GM19328 (cell line): ENCODE measurements at regions not wholly inside any gene's neighbourhood (a gene's known extent, or its start where the extent isn't known, plus 50 kb on each side); places are given as distances from the start of the nearest gene placed in this dataset.
A peak's percentile ranks its signal among the peaks of the same experiment; 100 is the strongest.
"Not testable (repeated sequence)": the region's sequence is repeated elsewhere in the genome, so short reads cannot be mapped to it uniquely, and the experiment has no call there.

Experiments
- ATAC-seq: cut with Tn5 transposase; IDR thresholded peaks from one replicate; pipeline ENCODE4 v1.9.1; 2021; ENCODE audit warnings: mild to moderate bottlenecking, moderate library complexity; ENCODE audit not compliant: unreplicated experiment

- peak; percentile 80 for ATAC-seq
Observed at GRCh38 chr12:127125607-127126259, 1141.2 kb upstream of the TMEM132C start.

- peak; percentile 9 for ATAC-seq
Observed at GRCh38 chr12:127126260-127126628, 1140.7 kb upstream of the TMEM132C start.

GRCh38 chr12:127127897-127128296 is 1139.1 kb upstream of the TMEM132C start:
- no peak for ATAC-seq

- ATAC-seq, result no peak
Observed at GRCh38 chr12:127130506-127131124, 1136.4 kb upstream of the TMEM132C start.

GRCh38 chr12:127133675-127134335 is 1133.2 kb upstream of the TMEM132C start:
- ATAC-seq, result no peak

GRCh38 chr12:127140864-127141484 is 1126.0 kb upstream of the TMEM132C start:
- not testable (repeated sequence) for ATAC-seq

- no peak for ATAC-seq
Observed at GRCh38 chr12:127143020-127143419, 1124.0 kb upstream of the TMEM132C start.

GRCh38 chr12:127144770-127145169 is 1122.2 kb upstream of the TMEM132C start:
- no peak for ATAC-seq

GRCh38 chr12:127145241-127145928 is 1121.6 kb upstream of the TMEM132C start:
- no peak for ATAC-seq

- ATAC-seq, result no peak
Observed at GRCh38 chr12:127145929-127146789, 1120.8 kb upstream of the TMEM132C start.

- no peak for ATAC-seq
Observed at GRCh38 chr12:127146991-127147718, 1119.8 kb upstream of the TMEM132C start.

- ATAC-seq, result no peak
Observed at GRCh38 chr12:127147724-127148123, 1119.2 kb upstream of the TMEM132C start.

GRCh38 chr12:127148318-127148717 is 1118.7 kb upstream of the TMEM132C start:
- ATAC-seq, result no peak

- no peak for ATAC-seq
Observed at GRCh38 chr12:127149226-127149964, 1117.6 kb upstream of the TMEM132C start.

GRCh38 chr12:127150028-127150427 is 1116.9 kb upstream of the TMEM132C start:
- peak; percentile 44 for ATAC-seq

GRCh38 chr12:127150479-127150878 is 1116.5 kb upstream of the TMEM132C start:
- ATAC-seq, result no peak

GRCh38 chr12:127150956-127151355 is 1116.0 kb upstream of the TMEM132C start:
- no peak for ATAC-seq

GRCh38 chr12:127153996-127154395 is 1113.0 kb upstream of the TMEM132C start:
- ATAC-seq, result no peak

GRCh38 chr12:127154830-127155229 is 1112.1 kb upstream of the TMEM132C start:
- not testable (repeated sequence) for ATAC-seq
